ENCODE measurements at regions not wholly inside any gene's neighbourhood (a gene's known extent, or its start where the extent isn't known, plus 50 kb on each side); places are given as distances from the start of the nearest gene placed in this dataset.

- TF ChIP-seq HMGXB4 (CRISPR knock-in tag; IDR thresholded peaks at IDR 0.05; ENCODE audit: borderline replicate concordance) (no peak), HOXA7 (CRISPR knock-in tag; IDR thresholded peaks at IDR 0.05) (no peak), POLR2A (IDR thresholded peaks at IDR 0.05; ENCODE audit: low read length) (no peak), JUN (IDR thresholded peaks at IDR 0.05) (no peak)
- TF ChIP-seq, protein P1, sequence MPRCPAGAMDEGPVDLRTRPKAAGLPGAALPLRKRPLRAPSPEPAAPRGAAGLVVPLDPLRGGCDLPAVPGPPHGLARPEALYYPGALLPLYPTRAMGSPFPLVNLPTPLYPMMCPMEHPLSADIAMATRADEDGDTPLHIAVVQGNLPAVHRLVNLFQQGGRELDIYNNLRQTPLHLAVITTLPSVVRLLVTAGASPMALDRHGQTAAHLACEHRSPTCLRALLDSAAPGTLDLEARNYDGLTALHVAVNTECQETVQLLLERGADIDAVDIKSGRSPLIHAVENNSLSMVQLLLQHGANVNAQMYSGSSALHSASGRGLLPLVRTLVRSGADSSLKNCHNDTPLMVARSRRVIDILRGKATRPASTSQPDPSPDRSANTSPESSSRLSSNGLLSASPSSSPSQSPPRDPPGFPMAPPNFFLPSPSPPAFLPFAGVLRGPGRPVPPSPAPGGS (IDR thresholded peaks at IDR 0.05): no peak
Measured at GRCh38 chr4:137025484-137026059, 506.7 kb downstream of the PCDH18 start (continued).

DNA sequence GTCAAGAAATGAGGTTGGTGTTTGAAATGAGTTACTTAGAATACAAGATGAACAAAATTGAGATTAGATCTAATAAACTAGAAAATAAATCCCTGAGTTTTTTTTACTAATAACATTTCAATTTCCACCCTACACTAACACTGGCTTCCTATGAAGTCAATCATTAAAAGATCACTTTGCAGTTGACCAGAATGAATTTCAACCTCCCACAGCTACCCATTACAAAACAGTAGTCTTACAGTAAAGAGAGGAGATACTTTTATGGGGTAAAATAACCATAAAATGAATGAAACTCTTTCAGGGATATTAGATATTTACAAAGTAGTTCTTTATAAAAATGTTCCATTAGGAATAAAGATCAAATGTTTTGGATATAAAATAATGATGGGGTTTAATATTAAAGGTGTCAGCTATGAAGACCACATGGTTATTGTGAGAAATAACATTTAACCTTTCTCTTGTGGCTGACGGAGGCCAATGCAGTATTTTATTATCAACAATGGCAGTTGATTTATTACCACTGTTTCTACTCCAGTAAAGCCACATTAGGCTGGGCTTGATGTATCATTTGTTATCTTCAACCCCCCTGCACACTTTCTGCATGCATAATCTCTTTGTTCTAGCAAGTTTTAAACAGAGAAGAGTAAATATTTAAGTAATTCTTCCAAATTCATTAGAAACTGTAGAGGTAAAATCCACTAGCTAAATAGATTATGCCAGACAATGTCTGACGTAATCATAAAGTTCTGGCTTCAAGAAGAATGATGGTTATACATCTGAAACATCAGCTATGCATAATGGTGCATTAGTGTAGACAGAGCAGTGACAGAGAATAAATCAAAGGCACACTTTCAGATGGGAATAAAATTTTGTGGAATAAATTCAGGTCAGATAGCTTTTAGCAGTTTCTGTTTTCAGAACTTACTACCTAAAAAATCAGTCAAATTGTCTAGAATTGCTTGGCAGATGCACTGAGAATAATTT lies 516.6 kb downstream of the PCDH18 start:
- H3K4me3 ChIP-seq: no peak overlapping the region
- H3K4me2 ChIP-seq: no peak overlapping the region
- POLR2A ChIA-PET: no interaction called here
- H3K9me3 ChIP-seq: no peaks in the 10 kb centered on the region
- H3K4me1 ChIP-seq: no peaks in the 10 kb centered on the region
- TF ChIP-seq MYC (IDR thresholded peaks at IDR 0.05; ENCODE audit: borderline replicate concordance, low read length) (no peak), FOSL2 (IDR thresholded peaks at IDR 0.05) (no peak), FOSL2 (CRISPR knock-in tag; IDR thresholded peaks at IDR 0.05) (no peak), RFX5 (IDR thresholded peaks at IDR 0.05) (no peak), GATA3 (IDR thresholded peaks at IDR 0.05; ENCODE audit: borderline replicate concordance) (no peak), NPAS2 (CRISPR knock-in tag; IDR thresholded peaks at IDR 0.05; ENCODE audit: borderline replicate concordance) (no peak), NR3C1 (IDR thresholded peaks at IDR 0.05) (no peak), EP300 (IDR thresholded peaks at IDR 0.05) (no peak), ZC3H11A (IDR thresholded peaks at IDR 0.05) (no peak), FOSB (CRISPR knock-in tag; IDR thresholded peaks at IDR 0.05) (no peak), CBX2 (IDR thresholded peaks at IDR 0.05; ENCODE audit: borderline replicate concordance, low read depth) (no peak), TP53 (CRISPR knock-in tag; IDR thresholded peaks at IDR 0.05) (no peak), CTCF (IDR thresholded peaks at IDR 0.05) (no peak), BHLHE40 (IDR thresholded peaks at IDR 0.05; ENCODE audit: low read depth, low read length) (no peak), POLR2AphosphoS2 (conservative IDR thresholded peaks at IDR 0.05; ENCODE audit: low read length) (no peak), RARB (CRISPR knock-in tag; IDR thresholded peaks at IDR 0.05) (no peak), PHF8 (IDR thresholded peaks at IDR 0.05; ENCODE audit: borderline replicate concordance, low read depth) (no peak)
- TF ChIP-seq, protein P1 (IDR thresholded peaks at IDR 0.05): no peak
- TF ChIP-seq, protein P2, sequence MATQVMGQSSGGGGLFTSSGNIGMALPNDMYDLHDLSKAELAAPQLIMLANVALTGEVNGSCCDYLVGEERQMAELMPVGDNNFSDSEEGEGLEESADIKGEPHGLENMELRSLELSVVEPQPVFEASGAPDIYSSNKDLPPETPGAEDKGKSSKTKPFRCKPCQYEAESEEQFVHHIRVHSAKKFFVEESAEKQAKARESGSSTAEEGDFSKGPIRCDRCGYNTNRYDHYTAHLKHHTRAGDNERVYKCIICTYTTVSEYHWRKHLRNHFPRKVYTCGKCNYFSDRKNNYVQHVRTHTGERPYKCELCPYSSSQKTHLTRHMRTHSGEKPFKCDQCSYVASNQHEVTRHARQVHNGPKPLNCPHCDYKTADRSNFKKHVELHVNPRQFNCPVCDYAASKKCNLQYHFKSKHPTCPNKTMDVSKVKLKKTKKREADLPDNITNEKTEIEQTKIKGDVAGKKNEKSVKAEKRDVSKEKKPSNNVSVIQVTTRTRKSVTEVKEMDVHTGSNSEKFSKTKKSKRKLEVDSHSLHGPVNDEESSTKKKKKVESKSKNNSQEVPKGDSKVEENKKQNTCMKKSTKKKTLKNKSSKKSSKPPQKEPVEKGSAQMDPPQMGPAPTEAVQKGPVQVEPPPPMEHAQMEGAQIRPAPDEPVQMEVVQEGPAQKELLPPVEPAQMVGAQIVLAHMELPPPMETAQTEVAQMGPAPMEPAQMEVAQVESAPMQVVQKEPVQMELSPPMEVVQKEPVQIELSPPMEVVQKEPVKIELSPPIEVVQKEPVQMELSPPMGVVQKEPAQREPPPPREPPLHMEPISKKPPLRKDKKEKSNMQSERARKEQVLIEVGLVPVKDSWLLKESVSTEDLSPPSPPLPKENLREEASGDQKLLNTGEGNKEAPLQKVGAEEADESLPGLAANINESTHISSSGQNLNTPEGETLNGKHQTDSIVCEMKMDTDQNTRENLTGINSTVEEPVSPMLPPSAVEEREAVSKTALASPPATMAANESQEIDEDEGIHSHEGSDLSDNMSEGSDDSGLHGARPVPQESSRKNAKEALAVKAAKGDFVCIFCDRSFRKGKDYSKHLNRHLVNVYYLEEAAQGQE (IDR thresholded peaks at IDR 0.05): no peak
- TF ChIP-seq, protein P3, sequence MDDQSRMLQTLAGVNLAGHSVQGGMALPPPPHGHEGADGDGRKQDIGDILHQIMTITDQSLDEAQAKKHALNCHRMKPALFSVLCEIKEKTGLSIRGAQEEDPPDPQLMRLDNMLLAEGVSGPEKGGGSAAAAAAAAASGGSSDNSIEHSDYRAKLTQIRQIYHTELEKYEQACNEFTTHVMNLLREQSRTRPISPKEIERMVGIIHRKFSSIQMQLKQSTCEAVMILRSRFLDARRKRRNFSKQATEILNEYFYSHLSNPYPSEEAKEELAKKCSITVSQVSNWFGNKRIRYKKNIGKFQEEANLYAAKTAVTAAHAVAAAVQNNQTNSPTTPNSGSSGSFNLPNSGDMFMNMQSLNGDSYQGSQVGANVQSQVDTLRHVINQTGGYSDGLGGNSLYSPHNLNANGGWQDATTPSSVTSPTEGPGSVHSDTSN (IDR thresholded peaks at IDR 0.05): no peak
- TF ChIP-seq, protein P4, sequence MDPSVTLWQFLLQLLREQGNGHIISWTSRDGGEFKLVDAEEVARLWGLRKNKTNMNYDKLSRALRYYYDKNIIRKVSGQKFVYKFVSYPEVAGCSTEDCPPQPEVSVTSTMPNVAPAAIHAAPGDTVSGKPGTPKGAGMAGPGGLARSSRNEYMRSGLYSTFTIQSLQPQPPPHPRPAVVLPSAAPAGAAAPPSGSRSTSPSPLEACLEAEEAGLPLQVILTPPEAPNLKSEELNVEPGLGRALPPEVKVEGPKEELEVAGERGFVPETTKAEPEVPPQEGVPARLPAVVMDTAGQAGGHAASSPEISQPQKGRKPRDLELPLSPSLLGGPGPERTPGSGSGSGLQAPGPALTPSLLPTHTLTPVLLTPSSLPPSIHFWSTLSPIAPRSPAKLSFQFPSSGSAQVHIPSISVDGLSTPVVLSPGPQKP (IDR thresholded peaks at IDR 0.05; ENCODE audit: low read depth, low read length): no peak
- FAIRE-seq: no peak
- H3K27ac ChIP-seq: no peak overlapping the region
- ATAC-seq: no peak
- CTCF ChIA-PET: no interaction called here
- WGBS (ENCODE audit: missing lambda C conversion rate): 54% methylated on average over 2 of the region's 2 CpGs
- no peak for DNase-seq (ENCODE audit: low read depth in 1 of 2, low spot score in 1 of 2)

Measured in A549 (cell line).